ENCODE measurements at regions not wholly inside any gene's neighbourhood (a gene's known extent, or its start where the extent isn't known, plus 50 kb on each side); places are given as distances from the start of the nearest gene placed in this dataset.
A peak's percentile ranks its signal among the peaks of the same experiment; 100 is the strongest.

DNA sequence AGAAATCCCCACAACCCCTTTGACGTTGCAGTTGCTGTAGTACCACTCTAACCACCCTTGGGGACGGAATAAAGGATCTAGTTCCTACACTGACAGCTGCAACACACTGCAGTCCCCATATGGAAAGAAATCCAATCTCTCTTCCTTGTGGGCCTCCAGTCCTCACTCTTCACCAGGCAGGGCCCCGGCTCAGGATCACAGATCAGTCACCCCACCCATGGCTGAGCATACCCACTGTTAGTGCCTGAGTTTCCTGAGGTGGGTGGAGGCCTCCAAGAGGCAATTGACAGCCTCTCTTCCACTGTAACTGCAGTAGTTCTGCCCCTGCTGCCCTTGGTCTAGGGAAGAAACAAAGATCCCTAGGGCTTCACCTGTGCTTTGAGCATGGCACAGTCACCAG lies 670.0 kb upstream of the CDH2 start:
- Mint-ChIP-seq H3K36me3 (ENCODE audit: low read depth) (peaks cover 9% of the 10 kb centered on the region), H3K9me3 (ENCODE audit: low read depth) (peaks cover 33% of the 10 kb centered on the region), H3K27me3 (ENCODE audit: low read depth) (peaks cover 5% of the 10 kb centered on the region), H3K27ac (ENCODE audit: unreplicated experiment) (no peak overlapping the region), H3K4me1 (ENCODE audit: low read depth) (no peaks in the 10 kb centered on the region), H3K4me3 (ENCODE audit: unreplicated experiment) (no peak overlapping the region)
- TF ChIP-seq, protein P1, sequence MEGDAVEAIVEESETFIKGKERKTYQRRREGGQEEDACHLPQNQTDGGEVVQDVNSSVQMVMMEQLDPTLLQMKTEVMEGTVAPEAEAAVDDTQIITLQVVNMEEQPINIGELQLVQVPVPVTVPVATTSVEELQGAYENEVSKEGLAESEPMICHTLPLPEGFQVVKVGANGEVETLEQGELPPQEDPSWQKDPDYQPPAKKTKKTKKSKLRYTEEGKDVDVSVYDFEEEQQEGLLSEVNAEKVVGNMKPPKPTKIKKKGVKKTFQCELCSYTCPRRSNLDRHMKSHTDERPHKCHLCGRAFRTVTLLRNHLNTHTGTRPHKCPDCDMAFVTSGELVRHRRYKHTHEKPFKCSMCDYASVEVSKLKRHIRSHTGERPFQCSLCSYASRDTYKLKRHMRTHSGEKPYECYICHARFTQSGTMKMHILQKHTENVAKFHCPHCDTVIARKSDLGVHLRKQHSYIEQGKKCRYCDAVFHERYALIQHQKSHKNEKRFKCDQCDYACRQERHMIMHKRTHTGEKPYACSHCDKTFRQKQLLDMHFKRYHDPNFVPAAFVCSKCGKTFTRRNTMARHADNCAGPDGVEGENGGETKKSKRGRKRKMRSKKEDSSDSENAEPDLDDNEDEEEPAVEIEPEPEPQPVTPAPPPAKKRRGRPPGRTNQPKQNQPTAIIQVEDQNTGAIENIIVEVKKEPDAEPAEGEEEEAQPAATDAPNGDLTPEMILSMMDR (IDR thresholded peaks at IDR 0.05): no peak
- DNase-seq (ENCODE audit: low spot score): no peak

DNA sequence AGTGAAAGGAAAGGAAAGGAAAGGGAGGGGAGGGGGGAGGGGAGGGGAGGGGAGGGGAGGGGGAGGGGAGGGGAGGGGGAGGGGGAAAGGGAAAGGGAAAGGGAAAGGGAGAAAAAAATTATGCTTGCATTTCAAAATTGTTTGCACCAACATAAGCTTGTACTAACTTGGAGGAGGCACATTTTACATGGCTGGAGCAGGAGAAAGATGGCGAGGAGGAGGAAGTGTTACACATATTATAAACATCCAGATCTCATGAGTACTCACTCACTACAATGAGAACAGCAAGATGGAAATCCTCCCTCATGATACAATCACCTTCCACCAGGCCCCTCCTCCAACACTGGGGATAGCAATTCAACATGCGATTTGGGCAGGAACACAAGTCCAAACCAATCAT lies 660.2 kb upstream of the CDH2 start:
- H3K4me3 Mint-ChIP-seq (ENCODE audit: unreplicated experiment): no peak overlapping the region
- H3K27ac Mint-ChIP-seq (ENCODE audit: unreplicated experiment): no peak overlapping the region
- H3K9me3 Mint-ChIP-seq (ENCODE audit: low read depth): peaks cover 3% of the 10 kb centered on the region
- DNase-seq (ENCODE audit: low spot score): no peak
- H3K27me3 Mint-ChIP-seq (ENCODE audit: low read depth): no peaks in the 10 kb centered on the region
- no peaks in the 10 kb centered on the region for H3K36me3 Mint-ChIP-seq (ENCODE audit: low read depth)
- TF ChIP-seq, protein P1 (IDR thresholded peaks at IDR 0.05): no peak
- peaks cover 12% of the 10 kb centered on the region for H3K4me1 Mint-ChIP-seq (ENCODE audit: low read depth)

DNA sequence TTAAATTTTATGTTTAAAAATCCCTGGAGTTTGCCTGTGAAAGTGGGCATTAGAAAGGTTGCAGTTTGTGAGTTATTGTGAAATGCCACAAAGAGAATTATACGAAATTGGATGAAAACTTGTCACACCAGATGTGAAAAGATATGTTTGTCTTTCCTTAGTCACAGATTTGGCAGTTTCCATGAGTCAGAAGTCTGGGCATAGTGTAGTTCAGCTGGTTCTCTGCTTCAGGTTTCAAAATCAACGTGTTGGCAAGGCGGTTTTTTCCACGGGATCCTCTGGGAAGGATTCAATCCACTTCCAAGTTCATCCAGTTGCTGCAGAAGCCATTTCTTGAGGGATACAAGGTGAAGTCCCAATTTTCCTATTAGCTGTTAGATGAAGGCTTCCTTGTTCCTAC lies 658.0 kb upstream of the CDH2 start:
- H3K4me1 Mint-ChIP-seq (ENCODE audit: low read depth): peaks cover 12% of the 10 kb centered on the region
- TF ChIP-seq, protein P1 (IDR thresholded peaks at IDR 0.05): no peak
- peaks cover 6% of the 10 kb centered on the region for H3K9me3 Mint-ChIP-seq (ENCODE audit: low read depth)
- peak overlapping the region; percentile 68 for H3K27ac Mint-ChIP-seq (ENCODE audit: unreplicated experiment)
- no peaks in the 10 kb centered on the region for H3K36me3 Mint-ChIP-seq (ENCODE audit: low read depth)
- no peak overlapping the region for H3K4me3 Mint-ChIP-seq (ENCODE audit: unreplicated experiment)
- H3K27me3 Mint-ChIP-seq (ENCODE audit: low read depth): no peaks in the 10 kb centered on the region
- no peak for DNase-seq (ENCODE audit: low spot score)

DNA sequence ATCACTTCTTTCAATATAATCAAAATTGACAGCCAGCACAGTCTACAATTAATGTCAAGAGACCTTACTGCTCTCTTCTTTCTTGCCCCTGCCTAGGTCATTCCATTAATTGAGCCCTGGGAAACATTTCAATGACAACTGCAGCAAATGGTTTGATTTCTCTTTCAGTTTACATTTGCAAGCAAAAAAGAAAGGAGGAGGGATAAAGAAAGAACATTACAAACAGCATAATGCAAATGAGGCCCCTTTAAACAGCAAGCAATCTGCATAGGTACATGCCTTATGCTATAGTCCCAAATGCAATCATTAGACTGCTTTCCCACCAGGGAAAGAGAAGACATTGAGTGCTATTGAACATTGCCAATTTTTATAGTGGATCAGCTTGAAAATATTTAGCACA lies 655.0 kb upstream of the CDH2 start:
- Mint-ChIP-seq H3K4me1 (ENCODE audit: low read depth) (peaks cover 12% of the 10 kb centered on the region), H3K4me3 (ENCODE audit: unreplicated experiment) (no peak overlapping the region), H3K27me3 (ENCODE audit: low read depth) (no peaks in the 10 kb centered on the region), H3K36me3 (ENCODE audit: low read depth) (no peaks in the 10 kb centered on the region), H3K9me3 (ENCODE audit: low read depth) (peaks cover 2% of the 10 kb centered on the region), H3K27ac (ENCODE audit: unreplicated experiment) (no peak overlapping the region)
- DNase-seq (ENCODE audit: low spot score): no peak
- TF ChIP-seq, protein P1 (IDR thresholded peaks at IDR 0.05): no peak

DNA sequence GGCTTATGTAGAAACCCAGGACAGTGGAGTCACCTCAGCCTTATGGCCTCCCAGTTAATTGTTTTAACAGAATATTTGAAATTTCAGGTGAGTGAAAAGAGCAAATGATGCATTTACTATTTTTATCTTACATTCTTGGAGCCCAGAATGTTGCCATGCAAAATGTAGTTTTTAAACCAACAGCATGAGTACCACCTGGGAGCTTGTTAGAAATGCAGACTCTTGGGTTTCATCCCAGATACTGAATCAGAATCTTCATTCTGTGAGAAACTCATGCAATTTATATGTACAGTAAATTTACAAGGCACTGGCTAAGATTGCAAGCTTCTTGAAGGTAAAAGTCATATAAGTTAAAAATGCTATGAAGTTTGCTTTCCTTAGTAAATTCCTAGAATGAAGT lies 654.5 kb upstream of the CDH2 start:
- H3K9me3 Mint-ChIP-seq (ENCODE audit: low read depth): peaks cover 2% of the 10 kb centered on the region
- no peak for DNase-seq (ENCODE audit: low spot score)
- H3K4me3 Mint-ChIP-seq (ENCODE audit: unreplicated experiment): no peak overlapping the region
- TF ChIP-seq, protein P1 (IDR thresholded peaks at IDR 0.05): no peak
- no peaks in the 10 kb centered on the region for H3K36me3 Mint-ChIP-seq (ENCODE audit: low read depth)
- H3K27me3 Mint-ChIP-seq (ENCODE audit: low read depth): no peaks in the 10 kb centered on the region
- no peak overlapping the region for H3K27ac Mint-ChIP-seq (ENCODE audit: unreplicated experiment)
- H3K4me1 Mint-ChIP-seq (ENCODE audit: low read depth): peaks cover 12% of the 10 kb centered on the region
